ENCODE measurements at regions not wholly inside any gene's neighbourhood (a gene's known extent, or its start where the extent isn't known, plus 50 kb on each side); places are given as distances from the start of the nearest gene placed in this dataset.
"Not testable (repeated sequence)": the region's sequence is repeated elsewhere in the genome, so short reads cannot be mapped to it uniquely, and the experiment has no call there.

DNA sequence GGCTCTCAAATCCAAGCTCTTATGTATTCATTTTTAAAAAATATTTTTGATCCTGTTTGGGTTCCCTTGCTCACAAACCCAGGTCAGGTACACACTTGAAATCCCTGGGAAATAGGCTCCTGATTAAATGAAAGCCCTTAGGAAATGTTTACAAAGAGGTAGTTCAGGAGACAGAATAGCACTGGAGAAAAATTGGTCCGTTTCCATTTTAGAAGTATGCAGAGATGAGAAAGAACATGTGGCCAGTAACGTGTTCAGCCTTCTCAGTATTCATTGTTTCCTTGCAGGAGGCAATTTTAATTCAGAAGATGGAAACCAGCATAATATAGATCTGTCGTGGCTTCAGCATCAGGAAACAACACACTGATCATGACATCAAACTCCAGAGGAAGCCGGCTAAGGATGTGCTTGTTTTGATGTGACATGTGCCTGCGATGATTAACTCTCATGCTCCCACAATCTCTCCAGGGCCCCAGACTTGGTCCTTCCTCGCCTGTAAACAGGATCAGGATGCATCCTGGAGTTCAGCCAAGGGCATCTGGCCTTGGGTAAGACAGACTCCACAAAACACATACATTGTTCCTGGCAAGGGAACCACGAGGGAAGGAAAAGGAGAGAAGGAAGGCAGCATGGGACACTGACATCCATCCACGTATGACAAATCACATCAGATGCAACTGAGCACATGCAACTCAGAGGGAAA is 350.5 kb upstream of the THBS1 start:
- DNase-seq = no peak

DNA sequence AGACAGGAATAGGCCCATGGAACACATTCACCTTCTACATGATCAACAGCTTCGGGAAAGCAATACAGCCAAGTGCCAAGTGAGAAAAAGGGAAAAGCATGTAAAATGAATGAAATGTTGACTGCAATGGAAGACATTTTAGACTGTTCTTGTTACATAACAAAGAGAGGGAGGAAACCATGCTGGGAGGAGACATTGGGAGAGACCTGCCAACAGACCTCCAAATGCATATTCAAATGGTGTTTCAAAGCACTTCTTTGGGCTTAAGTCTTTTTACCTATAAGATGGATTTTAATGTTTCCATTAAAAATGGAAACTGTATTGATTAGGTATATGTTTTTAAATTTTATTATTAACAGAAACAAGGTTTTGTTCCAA is 350.0 kb upstream of the THBS1 start:
- DNase-seq = no peak

DNA sequence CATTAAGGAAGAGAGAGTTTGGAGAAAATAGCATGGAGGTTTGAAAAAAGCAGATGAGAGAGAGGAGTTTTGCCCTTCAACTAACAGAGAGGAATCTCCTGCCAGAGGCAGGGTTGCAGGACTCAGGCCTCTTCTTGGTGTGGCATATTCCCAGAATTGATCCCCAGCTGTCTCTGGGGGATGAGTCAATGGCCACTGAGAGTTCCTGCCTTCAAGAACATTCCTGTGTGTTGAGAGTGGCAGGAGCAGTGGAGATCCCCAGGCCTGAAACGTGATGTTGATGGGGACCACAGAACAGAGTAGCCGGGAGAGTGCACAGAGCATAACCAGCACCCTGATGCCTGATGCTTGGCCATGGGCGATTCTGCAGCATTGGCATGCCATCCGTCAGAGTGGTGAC is 348.4 kb upstream of the THBS1 start:
- no peak for DNase-seq

DNA sequence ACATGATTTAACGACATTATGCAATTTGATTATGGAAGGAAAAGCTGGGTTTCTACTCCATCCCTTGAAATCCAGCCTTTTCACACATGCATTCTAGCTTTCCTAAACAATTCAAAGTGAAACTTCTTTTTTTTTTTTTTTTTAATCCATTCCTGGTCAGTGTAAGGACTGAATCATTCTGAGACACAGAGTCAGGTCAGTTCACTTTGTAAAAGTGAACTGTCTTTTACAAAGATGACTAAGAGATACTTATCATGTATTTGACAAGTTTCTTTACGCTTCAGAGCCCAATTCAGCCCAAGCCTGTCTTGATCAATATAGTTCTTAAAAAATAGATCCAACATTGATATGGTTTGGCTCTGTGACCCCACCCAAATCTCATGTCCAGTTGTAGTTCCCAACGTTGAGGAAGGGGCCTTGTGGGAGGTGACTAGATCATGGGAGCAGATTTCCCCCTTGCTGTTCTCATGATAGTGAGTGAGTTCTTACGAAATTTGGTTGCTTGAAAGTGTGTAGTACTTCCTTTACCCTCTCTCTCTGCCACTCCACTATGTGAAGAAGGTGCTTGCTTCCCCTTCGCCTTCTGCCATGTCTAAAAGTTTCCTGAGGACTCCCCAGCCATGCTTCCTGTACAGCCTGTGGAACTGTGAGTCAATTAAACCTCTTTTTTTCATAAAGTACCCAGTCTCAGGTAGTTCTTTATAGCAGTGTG is 345.6 kb upstream of the THBS1 start:
- DNase-seq = no peak

DNA sequence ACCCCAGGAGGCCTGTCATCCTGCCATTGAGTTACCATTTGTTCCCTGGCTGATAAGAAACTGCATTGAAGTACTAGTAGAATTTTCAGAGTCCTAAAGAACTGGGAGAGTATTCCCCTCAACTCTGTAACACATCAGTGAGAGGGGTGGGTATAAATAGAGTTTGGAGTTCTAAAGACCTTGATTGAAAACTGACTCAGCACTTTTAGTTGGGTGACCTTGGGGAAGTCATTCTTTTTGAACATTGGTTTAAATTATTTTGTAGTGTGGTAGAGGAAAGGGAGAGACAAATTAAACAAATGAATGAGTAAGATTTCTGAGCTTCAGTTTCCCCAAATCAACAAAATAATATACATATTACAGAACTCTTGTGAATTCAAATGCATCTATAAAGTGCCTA is 344.5 kb upstream of the THBS1 start:
- DNase-seq = no peak

DNA sequence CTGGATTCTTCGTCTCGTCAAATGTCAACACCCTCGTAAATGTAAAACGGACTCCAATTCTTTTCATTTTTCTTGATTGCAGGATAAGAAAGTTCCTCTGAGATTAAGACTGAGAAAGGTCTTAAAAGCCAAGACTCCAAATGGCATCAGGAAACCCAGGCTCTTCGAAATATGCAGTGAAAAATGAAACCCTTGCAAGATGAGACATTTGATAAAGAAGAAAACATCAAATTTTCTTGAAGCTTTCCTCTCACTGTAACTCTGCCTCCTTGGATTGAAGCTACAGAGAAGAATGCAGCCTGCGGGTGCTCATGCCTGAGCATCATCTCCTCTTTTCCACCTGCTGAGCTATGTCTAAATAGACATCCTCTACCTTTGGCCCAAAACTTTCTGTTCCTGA is 342.4 kb upstream of the THBS1 start:
- no peak for DNase-seq

DNA sequence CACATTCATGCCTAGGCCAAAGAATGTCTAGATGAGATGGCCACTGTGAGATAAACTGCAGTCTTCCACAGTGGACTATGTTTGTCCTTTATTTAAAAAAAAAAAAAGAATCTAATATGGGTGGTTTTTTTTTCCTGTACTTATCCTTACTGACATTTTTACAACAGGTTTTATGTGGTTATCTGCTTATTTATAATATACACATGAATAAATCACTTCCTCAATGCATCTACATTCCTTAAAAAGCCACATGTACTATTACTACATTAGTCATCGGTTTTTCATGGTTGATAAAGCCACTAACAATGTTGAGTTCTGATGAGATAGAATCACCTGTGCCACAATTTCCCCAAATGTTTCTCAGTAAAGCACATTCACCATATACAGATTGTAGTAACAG is 341.3 kb upstream of the THBS1 start:
- DNase-seq = no peak

DNA sequence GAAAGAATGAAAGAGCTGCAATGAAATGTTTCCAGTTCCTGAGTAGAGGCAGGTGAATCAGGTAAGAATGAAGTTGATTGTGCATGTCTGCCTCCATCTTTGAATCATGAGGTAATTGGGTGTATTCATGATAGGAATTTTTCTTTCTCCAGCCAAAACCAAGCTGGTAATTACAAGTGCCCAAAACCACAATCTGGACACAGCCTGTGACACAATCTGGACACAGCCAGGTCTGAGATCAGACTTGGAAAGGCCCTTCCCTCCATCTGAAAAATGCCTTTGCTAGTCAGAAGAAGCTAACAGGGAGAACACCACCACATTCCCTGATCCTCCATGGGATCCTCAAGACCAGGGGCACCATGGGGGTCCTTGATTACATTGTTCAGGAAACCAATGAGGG is 338.5 kb upstream of the THBS1 start:
- DNase-seq = no peak

DNA sequence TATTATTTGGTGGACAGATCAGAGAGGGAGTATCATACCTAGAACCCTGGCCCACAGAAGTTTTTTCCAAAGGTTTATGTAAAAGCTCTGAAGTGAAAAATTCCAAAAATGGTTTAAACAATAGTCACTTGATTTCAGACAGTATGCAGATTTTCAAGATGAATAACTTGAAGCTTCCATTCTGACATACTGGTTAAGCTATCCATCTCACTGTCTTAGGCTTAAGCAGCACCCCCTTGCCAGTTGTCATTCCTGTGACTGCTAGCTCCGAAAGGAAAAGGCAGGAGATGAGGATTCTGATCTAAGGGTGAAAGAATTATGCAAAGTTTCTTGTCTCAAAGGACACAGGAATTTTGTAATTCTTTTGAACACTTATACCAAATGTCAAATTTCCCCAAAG is 337.5 kb upstream of the THBS1 start:
- DNase-seq = no peak

DNA sequence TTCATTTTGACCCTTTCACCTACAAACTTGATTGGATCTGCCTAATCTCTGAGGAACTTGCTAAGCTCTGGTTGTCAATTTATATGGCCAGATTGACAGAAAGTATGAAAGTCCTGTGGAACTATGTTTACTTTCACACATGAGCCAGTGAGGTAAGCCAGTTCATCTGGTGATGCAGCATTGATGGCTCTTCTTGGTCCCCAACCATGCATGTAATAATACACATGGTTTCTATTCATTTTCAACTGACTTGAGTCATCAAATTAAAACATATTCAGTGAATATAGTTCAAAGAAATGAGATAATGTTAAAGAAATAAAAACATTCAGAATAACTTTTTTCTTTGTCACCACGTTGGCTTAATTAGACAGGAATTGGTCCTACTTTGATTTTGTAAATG is 336.1 kb upstream of the THBS1 start:
- no peak for DNase-seq

DNA sequence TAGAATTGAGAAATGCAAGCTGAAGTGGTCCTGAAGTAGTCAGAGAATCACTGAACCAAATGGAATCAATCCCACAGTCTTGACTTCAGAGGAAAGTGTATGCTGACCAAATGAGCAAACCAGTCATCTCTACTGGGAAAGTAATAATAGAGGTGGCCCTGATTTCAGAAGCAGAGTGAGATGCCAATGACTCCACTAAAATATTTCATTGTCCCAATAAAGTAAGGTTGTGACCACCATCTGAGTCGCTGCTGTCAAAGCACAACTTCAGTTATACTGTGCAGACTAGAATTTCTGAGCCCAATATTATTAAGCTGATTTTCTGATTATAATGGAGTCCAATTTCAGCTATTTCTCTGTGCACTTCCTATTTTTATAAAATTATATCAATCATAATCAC is 334.4 kb upstream of the THBS1 start:
- no peak for DNase-seq

DNA sequence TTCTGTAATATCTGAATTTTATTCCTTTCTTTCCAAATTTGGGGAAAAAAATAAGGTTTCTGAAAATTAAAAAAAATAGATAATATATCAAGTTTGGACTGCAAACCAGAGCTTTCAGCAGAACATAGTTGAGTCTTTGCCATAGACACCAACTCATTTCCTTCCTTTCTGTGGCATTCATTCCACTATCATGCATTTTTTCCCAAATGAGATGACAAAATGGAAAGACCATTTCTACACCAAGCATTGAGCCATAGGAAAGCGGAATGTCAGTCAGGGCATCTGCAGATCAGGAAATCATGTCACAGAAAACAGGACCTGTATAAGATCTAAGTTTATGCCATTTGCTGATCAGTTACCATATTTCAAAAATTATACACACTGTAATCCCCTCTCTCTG is 333.3 kb upstream of the THBS1 start:
- no peak for DNase-seq

DNA sequence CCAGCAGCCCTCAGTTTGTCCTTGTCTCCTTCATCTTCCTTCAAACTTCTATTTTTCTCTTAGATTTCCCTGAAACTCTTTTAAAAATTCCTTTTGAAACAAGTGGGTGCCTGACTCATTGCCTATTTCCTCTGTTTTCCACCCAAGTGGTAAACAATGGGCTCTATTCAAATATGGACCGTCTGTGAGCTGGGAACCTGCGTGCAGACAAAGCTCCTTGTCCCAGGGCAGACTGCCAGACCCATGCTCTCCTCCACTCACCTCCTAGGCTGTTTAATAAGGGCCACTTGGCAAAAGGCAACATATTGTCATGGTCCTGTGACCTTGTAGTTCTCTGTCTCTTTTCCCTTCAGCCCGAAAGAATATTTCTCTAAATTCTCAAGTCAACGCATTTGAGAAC is 332.7 kb upstream of the THBS1 start:
- DNase-seq = no peak

DNA sequence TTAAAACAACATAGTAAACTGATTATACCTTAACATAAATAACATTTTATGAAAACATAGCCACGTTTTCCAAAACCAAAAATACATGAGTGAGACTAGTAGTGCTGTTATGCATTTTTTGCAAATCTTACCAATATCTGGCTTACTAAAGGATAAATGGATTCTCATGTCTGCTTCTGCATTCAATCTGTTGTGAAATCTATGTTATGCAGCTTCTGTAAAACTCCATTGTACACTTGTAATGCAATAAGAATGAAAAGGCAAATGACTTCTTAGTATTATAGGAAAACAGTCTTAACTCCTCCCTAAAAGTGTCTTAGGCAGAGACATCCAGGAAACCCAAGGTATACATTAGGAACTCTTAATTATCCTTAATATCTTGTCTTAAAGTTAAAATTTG is 330.9 kb upstream of the THBS1 start:
- DNase-seq = no peak

DNA sequence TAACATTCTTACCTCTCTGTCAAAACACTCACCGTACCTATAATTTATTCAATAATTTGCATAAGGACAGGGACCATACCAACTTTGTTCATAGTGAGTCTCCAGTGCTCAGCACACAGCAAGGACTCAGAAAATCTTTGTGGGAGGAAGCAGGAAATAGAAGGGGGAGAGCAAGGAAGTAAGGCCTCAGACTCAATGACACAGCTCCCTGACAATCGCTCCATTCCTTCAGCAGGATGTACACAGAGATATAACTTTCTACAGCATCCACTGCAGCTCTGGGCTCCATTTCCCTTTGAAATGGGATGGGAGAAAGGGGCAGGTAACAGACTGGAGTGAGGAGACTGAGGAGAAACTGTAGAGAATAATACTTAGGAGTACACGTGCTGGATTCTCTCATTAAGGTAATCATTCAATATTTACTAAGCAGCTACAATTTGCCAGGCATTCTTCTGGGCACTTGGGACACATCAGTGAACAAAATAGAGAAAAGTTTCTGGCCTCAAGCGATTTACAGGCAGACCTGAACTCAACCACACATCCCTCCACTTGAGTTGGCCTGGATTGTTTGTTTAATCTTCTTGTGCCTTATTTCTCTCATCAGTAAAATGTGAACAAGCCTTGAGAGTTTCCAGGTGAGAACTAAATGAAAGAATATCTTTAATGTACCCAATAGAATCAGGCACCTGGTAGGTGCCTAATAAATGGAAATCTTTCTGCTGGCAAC is 330.3 kb upstream of the THBS1 start:
- DNase-seq = no peak

DNA sequence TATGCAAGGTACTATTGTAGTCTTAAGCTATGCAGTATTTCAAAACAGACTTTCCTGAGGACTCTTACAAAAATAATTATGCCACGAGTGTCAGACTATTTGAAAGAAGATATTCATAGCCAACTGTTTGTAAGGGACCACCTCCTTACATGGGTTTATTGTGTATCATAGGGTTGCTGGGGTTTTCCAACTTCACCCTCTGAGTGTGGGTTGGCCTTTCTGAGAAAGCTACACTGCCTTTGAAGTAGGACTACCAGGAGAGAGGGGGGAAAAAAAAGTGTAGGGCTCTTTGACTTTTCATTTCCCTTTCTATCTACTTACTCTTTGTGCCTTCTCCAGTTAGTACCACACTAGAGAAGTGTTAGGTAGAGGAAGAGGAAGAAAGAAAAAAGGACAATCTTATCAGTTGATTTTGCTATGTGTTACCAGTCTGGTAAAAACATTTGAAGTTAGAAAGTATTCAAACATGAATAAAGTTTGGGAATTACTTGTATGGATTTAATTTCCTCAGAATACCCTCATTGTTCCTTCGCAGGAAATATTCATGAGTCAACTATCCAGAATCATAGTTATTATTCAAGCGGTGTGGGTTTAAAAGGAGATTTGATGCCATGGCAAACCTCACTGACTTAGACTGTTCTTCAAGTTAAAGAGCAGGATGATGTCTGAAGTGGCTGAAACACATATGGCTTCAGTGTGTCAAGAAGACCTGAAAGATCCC is 329.3 kb upstream of the THBS1 start:
- DNase-seq = no peak

DNA sequence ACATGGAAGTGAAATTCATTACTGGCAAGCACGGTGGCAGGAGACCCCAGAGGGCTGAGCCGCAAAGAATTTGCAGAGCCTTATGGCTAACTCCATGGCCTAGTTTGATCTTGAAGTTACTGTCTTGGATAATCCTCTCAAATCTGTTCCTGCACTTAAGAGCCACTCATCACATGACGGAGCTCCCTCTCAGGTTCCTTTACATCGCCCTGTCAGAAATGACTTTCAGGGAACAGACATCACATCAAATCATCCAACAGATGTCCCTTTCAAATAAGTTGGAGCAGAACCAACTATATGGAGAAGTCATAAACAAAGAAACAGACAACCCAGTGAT is 328.8 kb upstream of the THBS1 start:
- DNase-seq = no peak

DNA sequence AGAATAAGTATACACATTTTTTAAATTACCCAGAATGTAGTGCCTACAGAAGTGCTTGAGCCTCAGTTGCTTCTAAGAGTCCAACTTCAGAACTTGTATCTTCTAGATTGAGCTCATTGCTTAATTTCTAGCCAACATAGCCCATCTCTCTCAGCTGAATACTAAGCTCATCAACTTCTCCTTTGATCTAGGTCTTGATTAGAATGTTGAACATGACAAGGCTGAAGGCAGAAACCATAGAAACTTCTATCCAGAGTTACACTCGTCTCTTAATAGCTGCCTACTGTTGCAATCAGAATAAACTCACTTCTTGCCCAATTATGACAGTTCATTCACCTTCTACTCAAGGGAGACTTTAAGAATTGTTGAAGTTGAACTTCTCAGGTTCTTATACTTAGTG is 327.3 kb upstream of the THBS1 start:
- DNase-seq = no peak

DNA sequence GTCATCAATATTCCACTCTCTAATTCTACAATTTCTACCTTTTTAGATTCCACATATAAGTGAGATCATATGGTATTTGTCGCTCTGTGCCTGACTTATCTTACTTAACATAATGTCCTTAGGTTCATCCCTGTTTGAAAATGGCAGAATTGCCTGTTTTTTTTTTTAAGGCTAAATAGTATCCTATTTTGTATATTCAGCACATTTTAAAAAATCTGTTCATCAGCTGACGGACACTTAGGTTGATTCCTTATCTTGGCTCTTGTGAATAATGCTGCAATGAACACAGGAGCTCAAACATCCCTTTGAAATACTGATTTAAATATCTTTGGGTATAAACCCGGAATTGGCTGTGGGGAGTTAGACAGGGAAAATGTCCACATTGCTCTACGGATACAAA is 326.7 kb upstream of the THBS1 start:
- DNase-seq = no peak

DNA sequence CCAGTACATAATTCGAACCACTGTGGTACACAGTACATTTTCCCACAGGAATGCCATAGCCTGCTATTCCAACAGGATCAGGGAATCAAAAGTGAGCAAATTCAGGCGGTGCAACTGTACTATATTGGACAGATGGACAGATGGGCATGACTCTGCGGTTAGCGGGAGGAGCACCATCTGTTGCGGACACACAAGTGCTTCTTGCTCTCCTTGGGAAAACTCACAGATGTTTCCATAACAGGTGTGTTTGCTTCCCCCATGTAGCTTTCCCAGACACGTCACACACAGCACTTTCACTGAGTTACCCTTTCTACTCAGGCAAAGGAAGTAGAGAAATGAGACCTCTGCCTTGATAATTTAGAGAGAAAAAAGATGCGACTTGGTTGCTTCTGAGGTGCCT is 325.1 kb upstream of the THBS1 start:
- DNase-seq = no peak

DNA sequence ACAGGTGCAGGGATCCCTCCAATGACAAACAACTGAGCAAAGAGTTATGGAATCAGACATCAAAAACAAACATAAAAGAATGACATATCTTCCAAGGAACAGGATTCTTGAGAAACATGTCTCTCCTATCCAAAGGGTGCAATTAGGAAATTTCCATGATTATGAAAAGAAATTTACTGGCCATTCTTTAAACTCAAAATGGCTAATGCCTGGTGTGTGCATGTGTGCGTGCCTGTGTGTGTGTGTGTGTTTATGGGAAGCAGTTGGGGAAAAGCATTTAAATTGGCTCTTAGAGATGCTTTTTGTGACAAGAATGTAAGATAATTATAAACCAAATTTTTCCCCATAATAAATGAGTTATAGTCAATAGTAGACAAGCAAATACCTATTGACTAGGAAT is 320.5 kb upstream of the THBS1 start:
- DNase-seq = no peak

DNA sequence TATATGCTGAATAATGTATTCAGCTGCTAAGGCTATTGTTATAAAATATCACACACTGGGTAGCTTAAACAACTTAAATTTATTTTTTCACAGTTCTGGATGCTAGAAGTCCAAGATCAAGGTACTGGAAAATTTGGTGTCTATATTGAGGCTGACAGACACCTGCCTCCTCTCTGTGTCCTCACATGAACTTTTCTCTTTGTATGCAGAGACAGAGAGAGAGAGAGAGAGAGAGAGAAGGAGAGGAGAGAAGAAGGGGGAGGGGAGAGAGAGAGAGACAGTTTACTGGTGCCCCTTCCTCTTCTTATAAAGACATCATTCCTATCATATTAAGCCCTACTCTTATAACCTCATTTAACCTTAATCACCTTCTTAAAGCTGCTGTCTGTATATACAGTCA is 320.1 kb upstream of the THBS1 start:
- no peak for DNase-seq

DNA sequence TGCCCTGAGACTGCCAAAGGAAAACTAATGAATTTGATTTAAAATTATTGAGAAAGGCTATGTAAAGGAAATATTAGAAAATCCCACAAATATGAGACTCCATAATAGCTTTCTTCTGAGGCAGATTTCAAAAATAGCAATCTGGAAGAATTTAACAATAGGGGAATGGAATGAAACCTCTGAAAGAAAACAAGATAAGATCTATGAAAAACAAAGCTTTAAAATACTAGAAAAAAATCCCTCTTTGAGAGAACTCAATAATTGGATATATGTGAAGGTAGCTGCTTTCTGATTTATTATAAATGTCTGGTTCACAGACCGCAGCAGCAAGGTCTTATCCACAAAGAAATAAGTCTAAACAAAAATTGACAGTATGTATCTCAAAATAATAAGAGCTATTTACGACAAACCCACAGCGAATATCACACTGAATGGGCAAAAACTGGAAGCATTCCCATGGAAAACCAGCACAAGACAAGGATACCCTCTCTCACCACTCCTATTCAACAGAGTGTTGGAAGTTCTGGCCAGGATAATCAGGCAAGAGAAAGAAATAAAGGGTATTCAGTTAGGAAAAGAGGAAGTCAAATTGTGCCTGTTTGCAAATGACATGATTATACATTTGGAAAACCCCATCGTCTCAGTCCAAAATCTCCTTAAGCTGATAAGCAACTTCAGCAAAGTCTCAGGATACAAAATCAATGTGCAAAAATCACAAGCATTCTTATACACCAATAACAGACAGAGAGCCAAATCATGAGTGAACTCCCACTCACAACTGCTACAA is 319.3 kb upstream of the THBS1 start:
- not testable (repeated sequence) for DNase-seq

All from stimulated activated CD4-positive, alpha-beta T cell treated with anti-CD3 and anti-CD28 coated beads, Interleukin-1b, Interleukin-23, amount 100 ng/mL, for 48 hours (primary cell).